ENCODE measurements at regions not wholly inside any gene's neighbourhood (a gene's known extent, or its start where the extent isn't known, plus 50 kb on each side); places are given as distances from the start of the nearest gene placed in this dataset.
A peak's percentile ranks its signal among the peaks of the same experiment; 100 is the strongest.

GRCh38 chr22:47327241-47327640 is 564.8 kb downstream of the TBC1D22A start:
- Histone ChIP-seq H3K36me3 (no peaks in the 10 kb centered on the region), H3K27me3 (no peaks in the 10 kb centered on the region), H3K4me1 (no peaks in the 10 kb centered on the region), H3K4me3 (no peak overlapping the region), H3K27ac (no peak overlapping the region), H3K9me3 (peaks cover 0 to 4% of the 10 kb centered on the region in 2 donors)
- no peak for TF ChIP-seq CTCF (IDR thresholded peaks at IDR 0.05)
- DNase-seq (ENCODE audit: low spot score), result no peak

GRCh38 chr22:47325249-47325648 is 562.8 kb downstream of the TBC1D22A start:
- peak; percentile 18 for DNase-seq (ENCODE audit: low spot score)
- Histone ChIP-seq H3K27me3 (no peaks in the 10 kb centered on the region), H3K4me3 (no peak overlapping the region), H3K4me1 (no peaks in the 10 kb centered on the region), H3K36me3 (no peaks in the 10 kb centered on the region), H3K27ac (no peak overlapping the region), H3K9me3 (peaks cover 4 to 24% of the 10 kb centered on the region in 2 donors)
- no peak for TF ChIP-seq CTCF (IDR thresholded peaks at IDR 0.05)

- Histone ChIP-seq H3K27me3 (no peaks in the 10 kb centered on the region), H3K4me3 (no peak overlapping the region), H3K27ac (no peak overlapping the region), H3K4me1 (no peaks in the 10 kb centered on the region), H3K9me3 (peaks cover 4 to 27% of the 10 kb centered on the region in 2 donors), H3K36me3 (no peaks in the 10 kb centered on the region)
- no peak for TF ChIP-seq CTCF (IDR thresholded peaks at IDR 0.05)
- peak; percentile 18 for DNase-seq (ENCODE audit: low spot score)
These were observed 562.1 kb downstream of the TBC1D22A start for GRCh38 chr22:47324435-47324990.

GRCh38 chr22:47323518-47323917 is 561.1 kb downstream of the TBC1D22A start:
- no peaks in the 10 kb centered on the region for H3K36me3 ChIP-seq
- no peak overlapping the region for H3K27ac ChIP-seq
- peaks cover 4 to 27% of the 10 kb centered on the region in 2 donors for H3K9me3 ChIP-seq
- H3K27me3 ChIP-seq, result no peaks in the 10 kb centered on the region
- DNase-seq (ENCODE audit: low spot score), result no peak
- no peaks in the 10 kb centered on the region for H3K4me1 ChIP-seq
- H3K4me3 ChIP-seq, result no peak overlapping the region
- no peak for TF ChIP-seq CTCF (IDR thresholded peaks at IDR 0.05)

GRCh38 chr22:47322854-47323253 is 560.4 kb downstream of the TBC1D22A start:
- no peak for TF ChIP-seq CTCF (IDR thresholded peaks at IDR 0.05)
- Histone ChIP-seq H3K9me3 (peaks cover 4 to 27% of the 10 kb centered on the region in 2 donors), H3K4me1 (no peaks in the 10 kb centered on the region), H3K4me3 (no peak overlapping the region), H3K36me3 (no peaks in the 10 kb centered on the region), H3K27me3 (no peaks in the 10 kb centered on the region), H3K27ac (no peak overlapping the region)
- DNase-seq (ENCODE audit: low spot score), result peak; percentile 47

GRCh38 chr22:47320560-47320959 is 558.1 kb downstream of the TBC1D22A start:
- H3K36me3 ChIP-seq, result no peaks in the 10 kb centered on the region
- peaks cover 4 to 27% of the 10 kb centered on the region in 2 donors for H3K9me3 ChIP-seq
- H3K27me3 ChIP-seq, result no peaks in the 10 kb centered on the region
- TF ChIP-seq CTCF (IDR thresholded peaks at IDR 0.05), result no peak
- no peak for DNase-seq (ENCODE audit: low spot score)
- H3K27ac ChIP-seq, result no peak overlapping the region
- H3K4me1 ChIP-seq, result no peaks in the 10 kb centered on the region
- H3K4me3 ChIP-seq, result no peak overlapping the region

All from right atrium auricular region (tissue), 2 donors.